ENCODE measurements at regions not wholly inside any gene's neighbourhood (a gene's known extent, or its start where the extent isn't known, plus 50 kb on each side); places are given as distances from the start of the nearest gene placed in this dataset.

GRCh38 chr11:127075758-127076157, 75.2 kb upstream of the KIRREL3 start:
- TF ChIP-seq POLR2A (IDR thresholded peaks at IDR 0.05), result no peak
- TF ChIP-seq, protein P1, sequence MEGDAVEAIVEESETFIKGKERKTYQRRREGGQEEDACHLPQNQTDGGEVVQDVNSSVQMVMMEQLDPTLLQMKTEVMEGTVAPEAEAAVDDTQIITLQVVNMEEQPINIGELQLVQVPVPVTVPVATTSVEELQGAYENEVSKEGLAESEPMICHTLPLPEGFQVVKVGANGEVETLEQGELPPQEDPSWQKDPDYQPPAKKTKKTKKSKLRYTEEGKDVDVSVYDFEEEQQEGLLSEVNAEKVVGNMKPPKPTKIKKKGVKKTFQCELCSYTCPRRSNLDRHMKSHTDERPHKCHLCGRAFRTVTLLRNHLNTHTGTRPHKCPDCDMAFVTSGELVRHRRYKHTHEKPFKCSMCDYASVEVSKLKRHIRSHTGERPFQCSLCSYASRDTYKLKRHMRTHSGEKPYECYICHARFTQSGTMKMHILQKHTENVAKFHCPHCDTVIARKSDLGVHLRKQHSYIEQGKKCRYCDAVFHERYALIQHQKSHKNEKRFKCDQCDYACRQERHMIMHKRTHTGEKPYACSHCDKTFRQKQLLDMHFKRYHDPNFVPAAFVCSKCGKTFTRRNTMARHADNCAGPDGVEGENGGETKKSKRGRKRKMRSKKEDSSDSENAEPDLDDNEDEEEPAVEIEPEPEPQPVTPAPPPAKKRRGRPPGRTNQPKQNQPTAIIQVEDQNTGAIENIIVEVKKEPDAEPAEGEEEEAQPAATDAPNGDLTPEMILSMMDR (IDR thresholded peaks at IDR 0.05), result no peak

All from body of pancreas (tissue), 4 donors.